ENCODE measurements at regions not wholly inside any gene's neighbourhood (a gene's known extent, or its start where the extent isn't known, plus 50 kb on each side); places are given as distances from the start of the nearest gene placed in this dataset.

DNA sequence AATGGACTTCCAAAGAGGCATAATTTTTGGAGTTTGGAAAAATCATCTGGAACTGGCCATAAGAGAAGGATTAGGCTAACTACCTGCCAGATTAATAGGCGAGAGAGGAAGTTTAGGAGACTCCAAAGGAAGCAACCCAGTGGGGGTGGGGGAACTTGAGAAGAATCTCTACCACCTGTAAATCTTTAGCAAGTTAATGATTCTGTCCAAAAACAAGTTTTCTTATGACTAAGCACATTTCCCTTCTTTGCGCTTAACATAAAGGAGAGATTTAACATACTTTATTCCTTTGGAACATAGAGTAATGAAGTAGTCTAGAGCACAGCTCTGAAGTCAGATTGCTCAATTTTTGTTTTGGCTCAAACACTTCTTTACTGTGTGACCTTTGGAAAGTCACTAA, 58.2 kb upstream of the PAPPA start:
- Histone ChIP-seq H3K4me2 (ENCODE audit: insufficient read depth, low read length) (no peak overlapping the region), H3K9me3 (ENCODE audit: insufficient read depth, low read length, severe bottlenecking) (no peaks in the 10 kb centered on the region), H3K4me1 (ENCODE audit: insufficient read depth, low read length) (no peaks in the 10 kb centered on the region), H3K27me3 (ENCODE audit: insufficient read depth, low read length, poor library complexity) (no peaks in the 10 kb centered on the region), H4K20me1 (ENCODE audit: insufficient read depth, low read length) (no peaks in the 10 kb centered on the region), H3K79me2 (ENCODE audit: insufficient read depth, low read length) (no peaks in the 10 kb centered on the region), H3K9ac (ENCODE audit: low read depth, low read length) (no peak overlapping the region), H2AFZ (ENCODE audit: low read depth, low read length) (no peak overlapping the region), H3K4me3 (ENCODE audit: low read depth in 1 of 2, low read length in 2 of 2) (no peak overlapping the region), H3K27ac (ENCODE audit: low read length) (no peak overlapping the region), H3K36me3 (ENCODE audit: insufficient read depth, low read length) (no peaks in the 10 kb centered on the region)
- DNase-seq (no peak), ATAC-seq (ENCODE audit: insufficient read depth, low read depth) (no peak)
- TF ChIP-seq EZH2 (IDR thresholded peaks at IDR 0.05; ENCODE audit: borderline replicate concordance, low read depth, low read length, severe bottlenecking) = no peak
- TF ChIP-seq, protein P1, sequence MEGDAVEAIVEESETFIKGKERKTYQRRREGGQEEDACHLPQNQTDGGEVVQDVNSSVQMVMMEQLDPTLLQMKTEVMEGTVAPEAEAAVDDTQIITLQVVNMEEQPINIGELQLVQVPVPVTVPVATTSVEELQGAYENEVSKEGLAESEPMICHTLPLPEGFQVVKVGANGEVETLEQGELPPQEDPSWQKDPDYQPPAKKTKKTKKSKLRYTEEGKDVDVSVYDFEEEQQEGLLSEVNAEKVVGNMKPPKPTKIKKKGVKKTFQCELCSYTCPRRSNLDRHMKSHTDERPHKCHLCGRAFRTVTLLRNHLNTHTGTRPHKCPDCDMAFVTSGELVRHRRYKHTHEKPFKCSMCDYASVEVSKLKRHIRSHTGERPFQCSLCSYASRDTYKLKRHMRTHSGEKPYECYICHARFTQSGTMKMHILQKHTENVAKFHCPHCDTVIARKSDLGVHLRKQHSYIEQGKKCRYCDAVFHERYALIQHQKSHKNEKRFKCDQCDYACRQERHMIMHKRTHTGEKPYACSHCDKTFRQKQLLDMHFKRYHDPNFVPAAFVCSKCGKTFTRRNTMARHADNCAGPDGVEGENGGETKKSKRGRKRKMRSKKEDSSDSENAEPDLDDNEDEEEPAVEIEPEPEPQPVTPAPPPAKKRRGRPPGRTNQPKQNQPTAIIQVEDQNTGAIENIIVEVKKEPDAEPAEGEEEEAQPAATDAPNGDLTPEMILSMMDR (IDR thresholded peaks at IDR 0.05; ENCODE audit: borderline replicate concordance, extremely low read depth, low read length, poor library complexity, severe bottlenecking) = no peak

DNA sequence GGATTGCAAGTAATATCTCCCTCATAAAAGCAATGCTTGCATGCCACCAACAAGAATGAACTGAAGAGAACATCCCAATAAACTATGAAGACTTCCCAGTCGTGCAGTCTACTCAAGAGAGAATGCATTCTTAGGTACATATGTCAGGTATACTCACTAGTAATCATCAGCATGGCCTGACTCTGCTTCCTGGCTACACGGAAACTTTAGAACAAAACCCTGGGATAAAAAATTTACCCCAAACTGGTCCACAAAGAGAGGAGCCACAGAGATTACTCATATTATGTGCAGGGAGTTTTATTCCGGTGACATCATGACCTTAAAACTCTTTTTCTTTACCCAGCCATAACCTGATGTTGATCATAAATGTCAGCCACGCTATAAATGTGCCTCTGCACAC, 57.5 kb upstream of the PAPPA start:
- Histone ChIP-seq H3K4me3 (ENCODE audit: low read depth in 1 of 2, low read length in 2 of 2) (no peak overlapping the region), H3K36me3 (ENCODE audit: insufficient read depth, low read length) (no peaks in the 10 kb centered on the region), H3K9ac (ENCODE audit: low read depth, low read length) (no peak overlapping the region), H3K4me2 (ENCODE audit: insufficient read depth, low read length) (no peak overlapping the region), H2AFZ (ENCODE audit: low read depth, low read length) (no peak overlapping the region), H3K27me3 (ENCODE audit: insufficient read depth, low read length, poor library complexity) (no peaks in the 10 kb centered on the region), H3K9me3 (ENCODE audit: insufficient read depth, low read length, severe bottlenecking) (no peaks in the 10 kb centered on the region), H3K27ac (ENCODE audit: low read length) (no peak overlapping the region), H4K20me1 (ENCODE audit: insufficient read depth, low read length) (no peaks in the 10 kb centered on the region), H3K79me2 (ENCODE audit: insufficient read depth, low read length) (no peaks in the 10 kb centered on the region), H3K4me1 (ENCODE audit: insufficient read depth, low read length) (no peaks in the 10 kb centered on the region)
- TF ChIP-seq, protein P1 (IDR thresholded peaks at IDR 0.05; ENCODE audit: borderline replicate concordance, extremely low read depth, low read length, poor library complexity, severe bottlenecking) = no peak
- no peak for TF ChIP-seq EZH2 (IDR thresholded peaks at IDR 0.05; ENCODE audit: borderline replicate concordance, low read depth, low read length, severe bottlenecking)
- ATAC-seq (ENCODE audit: insufficient read depth, low read depth) (no peak), DNase-seq (no peak)

DNA sequence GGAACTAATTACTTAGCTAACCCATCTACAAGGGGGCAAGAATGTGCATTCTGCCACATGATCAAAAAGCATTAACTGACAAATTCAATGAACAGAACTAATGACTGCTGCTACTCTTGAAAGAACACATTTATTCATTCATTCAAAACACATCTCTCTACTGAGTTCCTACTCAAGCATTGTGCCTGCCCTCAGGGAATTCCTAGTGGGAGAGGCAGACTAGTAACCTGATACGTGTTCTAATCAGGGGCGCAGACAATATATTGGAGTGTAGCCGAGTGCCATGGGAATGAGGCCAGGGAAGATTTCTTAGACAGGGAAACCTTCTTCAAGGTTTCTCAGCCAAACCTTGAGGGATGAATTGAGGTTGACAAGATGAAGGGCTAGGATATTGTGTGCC, 56.7 kb upstream of the PAPPA start:
- no peaks in the 10 kb centered on the region for H3K79me2 ChIP-seq (ENCODE audit: insufficient read depth, low read length)
- no peak overlapping the region for H3K9ac ChIP-seq (ENCODE audit: low read depth, low read length)
- no peaks in the 10 kb centered on the region for H3K36me3 ChIP-seq (ENCODE audit: insufficient read depth, low read length)
- H3K9me3 ChIP-seq (ENCODE audit: insufficient read depth, low read length, severe bottlenecking) = no peaks in the 10 kb centered on the region
- H3K27me3 ChIP-seq (ENCODE audit: insufficient read depth, low read length, poor library complexity) = no peaks in the 10 kb centered on the region
- no peak overlapping the region for H3K4me3 ChIP-seq (ENCODE audit: low read depth in 1 of 2, low read length in 2 of 2)
- no peaks in the 10 kb centered on the region for H3K4me1 ChIP-seq (ENCODE audit: insufficient read depth, low read length)
- H2AFZ ChIP-seq (ENCODE audit: low read depth, low read length) = no peak overlapping the region
- TF ChIP-seq, protein P1 (IDR thresholded peaks at IDR 0.05; ENCODE audit: borderline replicate concordance, extremely low read depth, low read length, poor library complexity, severe bottlenecking) = no peak
- no peak for TF ChIP-seq EZH2 (IDR thresholded peaks at IDR 0.05; ENCODE audit: borderline replicate concordance, low read depth, low read length, severe bottlenecking)
- DNase-seq = no peak
- H3K4me2 ChIP-seq (ENCODE audit: insufficient read depth, low read length) = no peak overlapping the region
- H3K27ac ChIP-seq (ENCODE audit: low read length) = no peak overlapping the region
- no peaks in the 10 kb centered on the region for H4K20me1 ChIP-seq (ENCODE audit: insufficient read depth, low read length)
- no peak for ATAC-seq (ENCODE audit: insufficient read depth, low read depth)

DNA sequence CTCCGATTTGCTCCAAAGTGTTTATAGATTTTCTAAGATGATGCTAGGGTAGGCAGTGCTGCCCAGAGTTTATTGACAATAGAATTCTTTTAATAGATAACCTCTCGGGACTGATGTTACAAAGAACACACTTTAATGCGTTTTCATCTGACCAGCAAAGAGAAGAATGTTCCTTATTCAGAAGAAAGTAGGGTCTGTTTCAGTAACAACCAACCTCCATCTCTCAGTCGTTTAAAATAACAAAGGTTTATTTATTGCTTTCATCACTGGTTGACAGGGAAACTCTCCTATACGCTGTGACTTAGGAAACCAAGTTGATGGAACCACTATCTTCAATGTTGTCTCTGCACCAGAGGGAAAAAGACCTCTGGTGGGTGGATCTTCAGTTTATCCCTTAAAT, 55.1 kb upstream of the PAPPA start:
- H3K27ac ChIP-seq (ENCODE audit: low read length) = no peak overlapping the region
- no peaks in the 10 kb centered on the region for H3K9me3 ChIP-seq (ENCODE audit: insufficient read depth, low read length, severe bottlenecking)
- TF ChIP-seq, protein P1 (IDR thresholded peaks at IDR 0.05; ENCODE audit: borderline replicate concordance, extremely low read depth, low read length, poor library complexity, severe bottlenecking) = no peak
- TF ChIP-seq EZH2 (IDR thresholded peaks at IDR 0.05; ENCODE audit: borderline replicate concordance, low read depth, low read length, severe bottlenecking) = no peak
- no peaks in the 10 kb centered on the region for H3K36me3 ChIP-seq (ENCODE audit: insufficient read depth, low read length)
- no peak overlapping the region for H3K4me2 ChIP-seq (ENCODE audit: insufficient read depth, low read length)
- no peak overlapping the region for H2AFZ ChIP-seq (ENCODE audit: low read depth, low read length)
- H3K4me1 ChIP-seq (ENCODE audit: insufficient read depth, low read length) = no peaks in the 10 kb centered on the region
- no peak for DNase-seq
- no peaks in the 10 kb centered on the region for H3K79me2 ChIP-seq (ENCODE audit: insufficient read depth, low read length)
- H3K4me3 ChIP-seq (ENCODE audit: low read depth in 1 of 2, low read length in 2 of 2) = no peak overlapping the region
- no peaks in the 10 kb centered on the region for H4K20me1 ChIP-seq (ENCODE audit: insufficient read depth, low read length)
- H3K27me3 ChIP-seq (ENCODE audit: insufficient read depth, low read length, poor library complexity) = no peaks in the 10 kb centered on the region
- H3K9ac ChIP-seq (ENCODE audit: low read depth, low read length) = no peak overlapping the region
- ATAC-seq (ENCODE audit: insufficient read depth, low read depth) = no peak

Measured in DND-41 (cell line).